ENCODE measurements at regions not wholly inside any gene's neighbourhood (a gene's known extent, or its start where the extent isn't known, plus 50 kb on each side); places are given as distances from the start of the nearest gene placed in this dataset.

DNA sequence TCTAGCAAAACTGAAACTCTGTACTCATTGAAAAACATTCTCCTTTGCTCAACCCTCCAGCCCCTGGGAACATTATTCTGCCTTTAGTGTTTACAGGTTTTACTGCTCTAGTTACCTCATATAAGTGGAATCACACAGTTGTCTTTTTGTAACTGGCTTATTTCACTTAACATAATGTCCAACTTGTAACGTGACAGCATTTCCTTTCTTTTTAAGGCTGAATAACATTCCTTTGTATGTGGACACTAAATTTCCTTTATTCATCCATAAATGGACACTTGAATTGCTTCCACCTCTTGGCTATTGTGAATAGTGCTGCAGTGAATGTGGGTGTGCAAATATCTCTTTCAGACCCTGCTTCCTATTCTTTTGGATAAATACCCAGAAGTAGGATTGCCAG, 144.9 kb downstream of the ACTR3 start (continued):
- TF ChIP-seq ZNF207 (IDR thresholded peaks at IDR 0.05; ENCODE audit: borderline replicate concordance) (no peak), TCF3 (IDR thresholded peaks at IDR 0.05; ENCODE audit: borderline replicate concordance, insufficient read depth, low read depth, low read length) (no peak), NFXL1 (IDR thresholded peaks at IDR 0.05; ENCODE audit: borderline replicate concordance) (no peak), NFYA (IDR thresholded peaks at IDR 0.05; ENCODE audit: borderline replicate concordance, low read depth, low read length) (no peak), ETV6 (conservative IDR thresholded peaks at IDR 0.05 in 1 of 2, IDR thresholded peaks at IDR 0.05 in 1 of 2; ENCODE audit: borderline replicate concordance in 1 of 2, low read depth in 1 of 2) (no peak), CREB1 (IDR thresholded peaks at IDR 0.05; ENCODE audit: low read depth) (no peak)
- TF ChIP-seq, protein P1, sequence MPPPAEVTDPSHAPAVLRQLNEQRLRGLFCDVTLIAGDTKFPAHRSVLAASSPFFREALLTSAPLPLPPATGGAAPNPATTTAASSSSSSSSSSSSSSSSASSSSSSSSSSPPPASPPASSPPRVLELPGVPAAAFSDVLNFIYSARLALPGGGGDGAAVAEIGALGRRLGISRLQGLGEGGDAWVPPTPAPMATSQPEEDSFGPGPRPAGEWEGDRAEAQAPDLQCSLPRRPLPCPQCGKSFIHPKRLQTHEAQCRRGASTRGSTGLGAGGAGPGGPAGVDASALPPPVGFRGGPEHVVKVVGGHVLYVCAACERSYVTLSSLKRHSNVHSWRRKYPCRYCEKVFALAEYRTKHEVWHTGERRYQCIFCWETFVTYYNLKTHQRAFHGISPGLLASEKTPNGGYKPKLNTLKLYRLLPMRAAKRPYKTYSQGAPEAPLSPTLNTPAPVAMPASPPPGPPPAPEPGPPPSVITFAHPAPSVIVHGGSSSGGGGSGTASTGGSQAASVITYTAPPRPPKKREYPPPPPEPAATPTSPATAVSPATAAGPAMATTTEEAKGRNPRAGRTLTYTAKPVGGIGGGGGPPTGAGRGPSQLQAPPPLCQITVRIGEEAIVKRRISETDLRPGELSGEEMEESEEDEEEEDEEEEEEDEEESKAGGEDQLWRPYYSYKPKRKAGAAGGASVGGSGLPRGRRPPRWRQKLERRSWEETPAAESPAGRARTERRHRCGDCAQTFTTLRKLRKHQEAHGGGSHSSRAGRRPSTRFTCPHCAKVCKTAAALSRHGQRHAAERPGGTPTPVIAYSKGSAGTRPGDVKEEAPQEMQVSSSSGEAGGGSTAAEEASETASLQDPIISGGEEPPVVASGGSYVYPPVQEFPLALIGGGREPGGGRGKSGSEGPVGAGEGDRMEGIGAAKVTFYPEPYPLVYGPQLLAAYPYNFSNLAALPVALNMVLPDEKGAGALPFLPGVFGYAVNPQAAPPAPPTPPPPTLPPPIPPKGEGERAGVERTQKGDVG (CRISPR knock-in tag; IDR thresholded peaks at IDR 0.05): no peak
- TF ChIP-seq, protein P2, sequence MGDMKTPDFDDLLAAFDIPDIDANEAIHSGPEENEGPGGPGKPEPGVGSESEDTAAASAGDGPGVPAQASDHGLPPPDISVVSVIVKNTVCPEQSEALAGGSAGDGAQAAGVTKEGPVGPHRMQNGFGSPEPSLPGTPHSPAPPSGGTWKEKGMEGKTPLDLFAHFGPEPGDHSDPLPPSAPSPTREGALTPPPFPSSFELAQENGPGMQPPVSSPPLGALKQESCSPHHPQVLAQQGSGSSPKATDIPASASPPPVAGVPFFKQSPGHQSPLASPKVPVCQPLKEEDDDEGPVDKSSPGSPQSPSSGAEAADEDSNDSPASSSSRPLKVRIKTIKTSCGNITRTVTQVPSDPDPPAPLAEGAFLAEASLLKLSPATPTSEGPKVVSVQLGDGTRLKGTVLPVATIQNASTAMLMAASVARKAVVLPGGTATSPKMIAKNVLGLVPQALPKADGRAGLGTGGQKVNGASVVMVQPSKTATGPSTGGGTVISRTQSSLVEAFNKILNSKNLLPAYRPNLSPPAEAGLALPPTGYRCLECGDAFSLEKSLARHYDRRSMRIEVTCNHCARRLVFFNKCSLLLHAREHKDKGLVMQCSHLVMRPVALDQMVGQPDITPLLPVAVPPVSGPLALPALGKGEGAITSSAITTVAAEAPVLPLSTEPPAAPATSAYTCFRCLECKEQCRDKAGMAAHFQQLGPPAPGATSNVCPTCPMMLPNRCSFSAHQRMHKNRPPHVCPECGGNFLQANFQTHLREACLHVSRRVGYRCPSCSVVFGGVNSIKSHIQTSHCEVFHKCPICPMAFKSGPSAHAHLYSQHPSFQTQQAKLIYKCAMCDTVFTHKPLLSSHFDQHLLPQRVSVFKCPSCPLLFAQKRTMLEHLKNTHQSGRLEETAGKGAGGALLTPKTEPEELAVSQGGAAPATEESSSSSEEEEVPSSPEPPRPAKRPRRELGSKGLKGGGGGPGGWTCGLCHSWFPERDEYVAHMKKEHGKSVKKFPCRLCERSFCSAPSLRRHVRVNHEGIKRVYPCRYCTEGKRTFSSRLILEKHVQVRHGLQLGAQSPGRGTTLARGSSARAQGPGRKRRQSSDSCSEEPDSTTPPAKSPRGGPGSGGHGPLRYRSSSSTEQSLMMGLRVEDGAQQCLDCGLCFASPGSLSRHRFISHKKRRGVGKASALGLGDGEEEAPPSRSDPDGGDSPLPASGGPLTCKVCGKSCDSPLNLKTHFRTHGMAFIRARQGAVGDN (IDR thresholded peaks at IDR 0.05): no peak
- TF ChIP-seq, protein P3, sequence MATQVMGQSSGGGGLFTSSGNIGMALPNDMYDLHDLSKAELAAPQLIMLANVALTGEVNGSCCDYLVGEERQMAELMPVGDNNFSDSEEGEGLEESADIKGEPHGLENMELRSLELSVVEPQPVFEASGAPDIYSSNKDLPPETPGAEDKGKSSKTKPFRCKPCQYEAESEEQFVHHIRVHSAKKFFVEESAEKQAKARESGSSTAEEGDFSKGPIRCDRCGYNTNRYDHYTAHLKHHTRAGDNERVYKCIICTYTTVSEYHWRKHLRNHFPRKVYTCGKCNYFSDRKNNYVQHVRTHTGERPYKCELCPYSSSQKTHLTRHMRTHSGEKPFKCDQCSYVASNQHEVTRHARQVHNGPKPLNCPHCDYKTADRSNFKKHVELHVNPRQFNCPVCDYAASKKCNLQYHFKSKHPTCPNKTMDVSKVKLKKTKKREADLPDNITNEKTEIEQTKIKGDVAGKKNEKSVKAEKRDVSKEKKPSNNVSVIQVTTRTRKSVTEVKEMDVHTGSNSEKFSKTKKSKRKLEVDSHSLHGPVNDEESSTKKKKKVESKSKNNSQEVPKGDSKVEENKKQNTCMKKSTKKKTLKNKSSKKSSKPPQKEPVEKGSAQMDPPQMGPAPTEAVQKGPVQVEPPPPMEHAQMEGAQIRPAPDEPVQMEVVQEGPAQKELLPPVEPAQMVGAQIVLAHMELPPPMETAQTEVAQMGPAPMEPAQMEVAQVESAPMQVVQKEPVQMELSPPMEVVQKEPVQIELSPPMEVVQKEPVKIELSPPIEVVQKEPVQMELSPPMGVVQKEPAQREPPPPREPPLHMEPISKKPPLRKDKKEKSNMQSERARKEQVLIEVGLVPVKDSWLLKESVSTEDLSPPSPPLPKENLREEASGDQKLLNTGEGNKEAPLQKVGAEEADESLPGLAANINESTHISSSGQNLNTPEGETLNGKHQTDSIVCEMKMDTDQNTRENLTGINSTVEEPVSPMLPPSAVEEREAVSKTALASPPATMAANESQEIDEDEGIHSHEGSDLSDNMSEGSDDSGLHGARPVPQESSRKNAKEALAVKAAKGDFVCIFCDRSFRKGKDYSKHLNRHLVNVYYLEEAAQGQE (IDR thresholded peaks at IDR 0.05; ENCODE audit: low read depth, low read length): no peak
